GM23338 (cell line): ENCODE measurements at regions not wholly inside any gene's neighbourhood (a gene's known extent, or its start where the extent isn't known, plus 50 kb on each side); places are given as distances from the start of the nearest gene placed in this dataset.

Source experiments
- ATAC-seq: fragments of 200-7000 bp; cut with Tn5 transposase; 3 replicates; pipeline ENCODE4 v1.9.1; 2020
- DNase-seq: peaks from one replicate; pipeline ENCODE4 v3.0.0-alpha.2; 2015; ENCODE audit warnings: low spot score
- H2AFZ ChIP-seq: fragments of 200-600 bp; sonication (generic); 2 replicates; pipeline ENCODE4 v1.8.0; 2016; ENCODE audit warnings: antibody characterized with exemption, mild to moderate bottlenecking, moderate library complexity
- H3F3A ChIP-seq: fragments of 200-600 bp; sonication (generic); replicated peaks from 2 replicates; pipeline ENCODE4 v1.8.0; 2017; ENCODE audit warnings: antibody characterized with exemption, mixed run types, low read depth
- H3K27ac ChIP-seq: fragments of 200-600 bp; sonication (generic); 2 replicates; pipeline ENCODE4 v1.6.1; 2016; ENCODE audit warnings: low read depth
- H3K27me3 ChIP-seq: fragments of 200-600 bp; sonication (generic); 2 replicates; pipeline ENCODE4 v1.8.0; 2016; ENCODE audit warnings: mild to moderate bottlenecking, mixed run types, moderate library complexity; ENCODE audit not compliant: insufficient read depth
- H3K36me3 ChIP-seq: fragments of 200-600 bp; sonication (generic); 2 replicates; pipeline ENCODE4 v1.8.0; 2016; ENCODE audit warnings: mild to moderate bottlenecking; ENCODE audit not compliant: insufficient read depth
- H3K4me1 ChIP-seq: fragments of 200-600 bp; sonication (generic); 2 replicates; pipeline ENCODE4 v1.8.0; 2016; ENCODE audit warnings: mild to moderate bottlenecking, moderate library complexity; ENCODE audit not compliant: insufficient read depth
- H3K4me2 ChIP-seq: fragments of 200-600 bp; sonication (generic); 2 replicates; pipeline ENCODE4 v1.7.1; 2017; ENCODE audit warnings: mixed run types
- H3K4me3 ChIP-seq: fragments of 200-600 bp; sonication (generic); 2 replicates; pipeline ENCODE4 v1.6.1; 2016; ENCODE audit warnings: mixed run types
- H3K79me2 ChIP-seq: fragments of 200-600 bp; sonication (generic); replicated peaks from 2 replicates; pipeline ENCODE4 v1.8.0; 2017; ENCODE audit warnings: mild to moderate bottlenecking; ENCODE audit not compliant: insufficient read depth
- H3K9me2 ChIP-seq: fragments of 200-600 bp; sonication (generic); 2 replicates; pipeline ENCODE4 v1.8.0; 2017; ENCODE audit not compliant: insufficient read depth
- H4K20me1 ChIP-seq: fragments of 200-600 bp; sonication (generic); replicated peaks from 2 replicates; pipeline ENCODE4 v1.8.0; 2017; ENCODE audit warnings: mild to moderate bottlenecking; ENCODE audit not compliant: insufficient read depth
- H3K27ac Mint-ChIP-seq: 2 replicates; pipeline ENCODE4 v1.8.0; 2020; ENCODE audit warnings: inconsistent platforms, mild to moderate bottlenecking, moderate library complexity, mixed read lengths
- H3K27me3 Mint-ChIP-seq: 3 replicates; pipeline ENCODE4 v1.8.0; 2022; ENCODE audit warnings: low read depth, mild to moderate bottlenecking, moderate library complexity, mixed read lengths, inconsistent platforms; ENCODE audit not compliant: insufficient read depth, poor library complexity
- H3K36me3 Mint-ChIP-seq: 3 replicates; pipeline ENCODE4 v1.8.0; 2021; ENCODE audit warnings: low read depth, mild to moderate bottlenecking, inconsistent platforms, moderate library complexity, mixed read lengths
- H3K4me1 Mint-ChIP-seq: 3 replicates; pipeline ENCODE4 v1.8.0; 2020; ENCODE audit warnings: mild to moderate bottlenecking, inconsistent platforms, mixed read lengths
- H3K4me3 Mint-ChIP-seq: 3 replicates; pipeline ENCODE4 v1.8.0; 2021; ENCODE audit warnings: moderate library complexity, mild to moderate bottlenecking, inconsistent platforms, mixed read lengths
- H3K9me3 Mint-ChIP-seq: 3 replicates; pipeline ENCODE4 v1.8.0; 2020; ENCODE audit warnings: moderate library complexity, mild to moderate bottlenecking, inconsistent platforms, mixed read lengths
- CREB1 ChIP-seq: fragments of 250-450 bp; sonication (Bioruptor Pico); IDR thresholded peaks from 2 replicates; pipeline ENCODE4 v1.5.0; 2020; ENCODE audit warnings: low read depth, mild to moderate bottlenecking, moderate library complexity
- CTCF ChIP-seq, 2 experiments: fragments of 200-600 bp in 1 of 2; sonication (generic) in 1 of 2; conservative IDR thresholded peaks; 2 replicates each; pipeline versions ENCODE4 v1.5.1 to v1.6.1; 2016 to 2017; ENCODE audit warnings: antibody characterized with exemption in 2 of 2, low read depth in 2 of 2, mild to moderate bottlenecking in 2 of 2, moderate library complexity in 1 of 2
- ETS1 ChIP-seq: IDR thresholded peaks from 2 replicates; pipeline ENCODE4 v1.6.1; 2016; ENCODE audit warnings: antibody characterized with exemption
- EZH2 ChIP-seq: fragments of 200-600 bp; sonication (generic); IDR thresholded peaks from one replicate; pipeline ENCODE4 v1.8.0; 2017; ENCODE audit warnings: antibody characterized with exemption, mild to moderate bottlenecking, low read depth; ENCODE audit not compliant: unreplicated experiment
- EZH2phosphoT487 ChIP-seq: fragments of 200-600 bp; sonication (generic); IDR thresholded peaks from one replicate; pipeline ENCODE4 v1.8.1; 2018; ENCODE audit warnings: antibody characterized with exemption; ENCODE audit not compliant: unreplicated experiment
- JUNB ChIP-seq: IDR thresholded peaks from one replicate; pipeline ENCODE4 v1.6.1; 2016; ENCODE audit warnings: antibody characterized with exemption; ENCODE audit not compliant: unreplicated experiment
- POLR2AphosphoS5 ChIP-seq: IDR thresholded peaks from 2 replicates; pipeline ENCODE4 v1.6.1; 2016; ENCODE audit warnings: antibody characterized with exemption, low read depth
- REST ChIP-seq: IDR thresholded peaks from one replicate; pipeline ENCODE4 v1.6.1; 2018; ENCODE audit warnings: antibody characterized with exemption; ENCODE audit not compliant: unreplicated experiment
- STAT1 ChIP-seq: IDR thresholded peaks from one replicate; pipeline ENCODE4 v1.6.1; 2016; ENCODE audit warnings: antibody characterized with exemption; ENCODE audit not compliant: unreplicated experiment
- ZNF114 ChIP-seq: fragments of 250-450 bp; sonication (Bioruptor Pico); IDR thresholded peaks from 2 replicates; pipeline ENCODE4 v1.5.0; 2020; ENCODE audit warnings: mild to moderate bottlenecking, moderate library complexity
- ZNF462 ChIP-seq: fragments of 250-450 bp; sonication (Bioruptor Pico); IDR thresholded peaks from 2 replicates; pipeline ENCODE4 v1.5.0; 2020; ENCODE audit warnings: mild to moderate bottlenecking, moderate library complexity

- no peak for TF ChIP-seq ETS1
- TF ChIP-seq REST: no peak
- TF ChIP-seq CREB1 (CRISPR knock-in tag): no peak
- TF ChIP-seq ZNF114: no peak
- TF ChIP-seq CTCF (conservative IDR thresholded peaks at IDR 0.05; ENCODE audit: low read depth in 2 of 2): no peak
Observed at GRCh38 chr7:22598318-22598920, 98.4 kb upstream of the STEAP1B start (continued).

GRCh38 chr7:22597844-22598243 is 97.9 kb upstream of the STEAP1B start:
- Histone ChIP-seq H2AFZ (no peak overlapping the region), H3F3A (no peaks in the 10 kb centered on the region), H4K20me1 (no peaks in the 10 kb centered on the region), H3K27me3 (no peaks in the 10 kb centered on the region), H3K36me3 (no peaks in the 10 kb centered on the region), H3K27ac (no peak overlapping the region), H3K4me2 (no peak overlapping the region), H3K4me3 (no peak overlapping the region), H3K79me2 (no peaks in the 10 kb centered on the region), H3K9me2 (no peaks in the 10 kb centered on the region), H3K4me1 (peaks cover 10% of the 10 kb centered on the region)
- Mint-ChIP-seq H3K9me3 (no peaks in the 10 kb centered on the region), H3K27ac (no peak overlapping the region), H3K4me3 (no peak overlapping the region), H3K4me1 (peaks cover 16% of the 10 kb centered on the region; the same call in 2 of the 3 replicates), H3K36me3 (no peaks in the 10 kb centered on the region), H3K27me3 (peaks cover 6% of the 10 kb centered on the region)
- DNase-seq (no peak), ATAC-seq (no peak)
- no peak for TF ChIP-seq EZH2
- no peak for TF ChIP-seq POLR2AphosphoS5
- TF ChIP-seq JUNB: no peak
- TF ChIP-seq ZNF462 (CRISPR knock-in tag): no peak
- no peak for TF ChIP-seq ETS1
- TF ChIP-seq EZH2phosphoT487: no peak
- TF ChIP-seq STAT1: no peak
